IMR-90 (cell line): ENCODE measurements at regions not wholly inside any gene's neighbourhood (a gene's known extent, or its start where the extent isn't known, plus 50 kb on each side); places are given as distances from the start of the nearest gene placed in this dataset.

ENCODE experiments used
- ATAC-seq: fragments of 200-7000 bp; cut with Tn5 transposase; 2 replicates; pipeline ENCODE4 v1.9.1; 2020; ENCODE audit warnings: low read depth, mild to moderate bottlenecking, moderate library complexity
- BruUV-seq: library from RNA; stranded (reverse); fragments of 400-500 nt; replicated peaks from 2 replicates; lab custom pipeline; 2021; lab: Mats Ljungman, UMichigan
- CTCF ChIA-PET: fragments of 300-600 bp; formaldehyde crosslinking; extraction: SDS; loops from one replicate; lab custom pipeline; 2021; ENCODE audit warnings: antibody characterized with exemption; lab: Yijun Ruan, JAX
- POLR2A ChIA-PET: fragments of 300-600 bp; sonication (Branson Sonifier 250); formaldehyde crosslinking; loops from one replicate; lab custom pipeline; 2022; ENCODE audit warnings: antibody characterized with exemption; ENCODE audit not compliant: unreplicated experiment; lab: Charles Lee
- DNase-seq: peaks from one replicate; pipeline ENCODE4 v3.0.0; 2013
- H2AFZ ChIP-seq: replicated peaks from 2 replicates; pipeline ENCODE3; 2013; ENCODE audit warnings: low read length, mild to moderate bottlenecking; ENCODE audit not compliant: poor library complexity
- H2AK5ac ChIP-seq: 2 replicates; pipeline ENCODE4 v1.6.1; 2013; ENCODE audit warnings: low read depth, low read length, inconsistent platforms
- H2AK9ac ChIP-seq: replicated peaks from 2 replicates; pipeline ENCODE3; 2013; ENCODE audit warnings: mild to moderate bottlenecking, low read depth, low read length, moderate library complexity; ENCODE audit not compliant: poor library complexity
- H2BK120ac ChIP-seq: 2 replicates; pipeline ENCODE4 v1.6.1; 2013; ENCODE audit warnings: low read depth, low read length, inconsistent platforms
- H2BK15ac ChIP-seq: 3 replicates; pipeline ENCODE4 v1.6.1; 2013; ENCODE audit warnings: low read depth, low read length, inconsistent platforms
- H2BK20ac ChIP-seq: 2 replicates; pipeline ENCODE4 v1.6.1; 2013; ENCODE audit warnings: low read depth, mild to moderate bottlenecking, inconsistent platforms, low read length, moderate library complexity
- H2BK5ac ChIP-seq: 2 replicates; pipeline ENCODE4 v1.6.1; 2013; ENCODE audit warnings: mild to moderate bottlenecking, low read depth, low read length, inconsistent platforms; ENCODE audit not compliant: poor library complexity, severe bottlenecking
- H3K14ac ChIP-seq: replicated peaks from 2 replicates; pipeline ENCODE4 v1.6.1; 2013; ENCODE audit warnings: low read depth, low read length, inconsistent platforms
- H3K18ac ChIP-seq: 2 replicates; pipeline ENCODE4 v1.6.1; 2013; ENCODE audit warnings: low read depth, low read length, control low read depth
- H3K23ac ChIP-seq: 2 replicates; pipeline ENCODE4 v1.6.1; 2013; ENCODE audit warnings: low read depth, low read length, inconsistent platforms
- H3K27ac ChIP-seq: 2 replicates; pipeline ENCODE4 v1.5.1; 2013; ENCODE audit warnings: mild to moderate bottlenecking, control low read depth, low read length; ENCODE audit not compliant: insufficient read depth
- H3K27me3 ChIP-seq: 2 replicates; pipeline ENCODE4 v1.6.1; 2013; ENCODE audit warnings: low read length; ENCODE audit not compliant: control insufficient read depth, insufficient read depth
- H3K36me3 ChIP-seq: 2 replicates; pipeline ENCODE4 v1.6.1; 2013; ENCODE audit warnings: low read length, mixed read lengths; ENCODE audit not compliant: control insufficient read depth, insufficient read depth
- H3K4ac ChIP-seq: 2 replicates; pipeline ENCODE4 v1.6.1; 2013; ENCODE audit warnings: low read depth, low read length, inconsistent platforms
- H3K4me1 ChIP-seq: 2 replicates; pipeline ENCODE4 v1.6.1; 2013; ENCODE audit warnings: low read length, mixed read lengths; ENCODE audit not compliant: control insufficient read depth, insufficient read depth
- H3K4me2 ChIP-seq: 2 replicates; pipeline ENCODE4 v1.6.1; 2013; ENCODE audit warnings: low read depth, mild to moderate bottlenecking, control low read depth, low read length, moderate library complexity
- H3K4me3 ChIP-seq: 2 replicates; pipeline ENCODE4 v1.5.1; 2013; ENCODE audit warnings: low read depth, mild to moderate bottlenecking, control low read depth, low read length, moderate library complexity; ENCODE audit not compliant: insufficient read depth
- H3K56ac ChIP-seq: 2 replicates; pipeline ENCODE4 v1.6.1; 2013; ENCODE audit warnings: low read length, inconsistent platforms; ENCODE audit not compliant: insufficient read depth; ENCODE audit errors: extremely low read depth
- H3K79me1 ChIP-seq, 2 experiments: 2 replicates each; pipeline ENCODE4 v1.6.1; 2013; ENCODE audit warnings: low read length in 2 of 2, inconsistent platforms in 1 of 2, low read depth in 1 of 2
- H3K9ac ChIP-seq: 2 replicates; pipeline ENCODE4 v1.6.1; 2013; ENCODE audit warnings: low read depth, low read length, control low read depth
- H3K9me1 ChIP-seq: 2 replicates; pipeline ENCODE4 v1.6.1; 2013; ENCODE audit warnings: low read length, inconsistent platforms; ENCODE audit not compliant: insufficient read depth
- H3K9me3 ChIP-seq: 2 replicates; pipeline ENCODE4 v1.6.1; 2013; ENCODE audit warnings: low read length; ENCODE audit not compliant: control insufficient read depth, insufficient read depth
- H4K20me1 ChIP-seq: 2 replicates; pipeline ENCODE4 v1.6.1; 2013; ENCODE audit warnings: low read length, inconsistent platforms; ENCODE audit not compliant: insufficient read depth
- H4K5ac ChIP-seq: 2 replicates; pipeline ENCODE4 v1.6.1; 2013; ENCODE audit warnings: mild to moderate bottlenecking, low read depth, low read length, control low read depth
- H4K8ac ChIP-seq, 2 experiments: 2 replicates each; pipeline ENCODE4 v1.6.1; 2013; ENCODE audit warnings: low read depth in 2 of 2, low read length in 2 of 2, control low read depth in 1 of 2, inconsistent platforms in 1 of 2
- H4K91ac ChIP-seq: 2 replicates; pipeline ENCODE4 v1.6.1; 2013; ENCODE audit warnings: low read depth, low read length, inconsistent platforms; ENCODE audit not compliant: insufficient read depth
- BHLHE40 ChIP-seq: fragments of 150-350 bp; IDR thresholded peaks from 2 replicates; pipeline ENCODE4 v1.6.1; 2016; ENCODE audit warnings: mild to moderate bottlenecking, low read depth, low read length
- CHD1 ChIP-seq: IDR thresholded peaks from 2 replicates; pipeline ENCODE4 v1.6.1; 2012; ENCODE audit warnings: low read depth, low read length, improper control_type of control experiment
- CTCF ChIP-seq: conservative IDR thresholded peaks from 2 replicates; pipeline ENCODE4 v1.5.1; 2012; ENCODE audit warnings: mild to moderate bottlenecking, low read depth, low read length, improper control_type of control experiment
- MAFK ChIP-seq: IDR thresholded peaks from 2 replicates; pipeline ENCODE4 v1.6.1; 2012; ENCODE audit warnings: low read depth, low read length, improper control_type of control experiment
- MAZ ChIP-seq: IDR thresholded peaks from 2 replicates; pipeline ENCODE4 v1.6.1; 2012; ENCODE audit warnings: low read depth, mild to moderate bottlenecking, low read length, improper control_type of control experiment, moderate library complexity, borderline replicate concordance
- MXI1 ChIP-seq: IDR thresholded peaks from 2 replicates; pipeline ENCODE4 v1.6.1; 2012; ENCODE audit warnings: low read depth, mild to moderate bottlenecking, low read length, moderate library complexity, borderline replicate concordance
- RAD21 ChIP-seq: IDR thresholded peaks from 2 replicates; pipeline ENCODE4 v1.6.1; 2012; ENCODE audit warnings: low read length, improper control_type of control experiment
- RCOR1 ChIP-seq: IDR thresholded peaks from 2 replicates; pipeline ENCODE4 v1.6.1; 2012; ENCODE audit warnings: mild to moderate bottlenecking, low read length, improper control_type of control experiment; ENCODE audit not compliant: insufficient replicate concordance
- RFX5 ChIP-seq: IDR thresholded peaks from 2 replicates; pipeline ENCODE4 v1.8.0; 2012; ENCODE audit warnings: low read depth, mild to moderate bottlenecking, low read length, moderate library complexity
- USF2 ChIP-seq: fragments of 150-350 bp; IDR thresholded peaks from 2 replicates; pipeline ENCODE4 v1.6.1; 2017; ENCODE audit warnings: mild to moderate bottlenecking, antibody characterized with exemption, low read length, low read depth
- WGBS, 2 experiments: methylation state at CpG; one replicate each; pipeline versions ENCODE4 v1.1.5 to v1.1.7; 2013; ENCODE audit warnings: missing lambda C conversion rate in 2 of 2; ENCODE audit not compliant: insufficient read length in 1 of 2; ENCODE audit errors: extremely low coverage in 2 of 2; 5-methylcytosine and 5-hydroxymethylcytosine counted together
- dilution Hi-C: fragments of 300-500 bp; cut with HindIII; formaldehyde crosslinking; loops from one replicate; pipeline ENCODE4 v1.14.3; 2018; ENCODE audit warnings: low sequenced_read_pairs; ENCODE audit not compliant: unreplicated experiment
- in situ Hi-C: fragments of 300-500 bp; cut with MboI; formaldehyde crosslinking; loops from 3 replicates; pipeline ENCODE4 v1.14.3; 2019; ENCODE audit warnings: low sequenced_read_pairs, inconsistent platforms, mixed read lengths
- intact Hi-C: fragments of 100-400 bp; cut with micrococcal nuclease; formaldehyde crosslinking; loops from 2 replicates; pipeline ENCODE4 v1.10.0; 2022

GRCh38 chr13:76638181-76638580, 248.0 kb downstream of the KCTD12 start:
- no peak overlapping the region for H3K14ac ChIP-seq
- H2AK5ac ChIP-seq, result no peak overlapping the region
- no peaks in the 10 kb centered on the region for H4K20me1 ChIP-seq
- no peak overlapping the region for H4K91ac ChIP-seq
- dilution Hi-C loops, result no loop called here
- H3K9me3 ChIP-seq, result no peaks in the 10 kb centered on the region
- peaks cover 4% of the 10 kb centered on the region; the same call in 1 of the 2 replicates for H3K4me1 ChIP-seq
- BruUV-seq, result no TSS peak
- peaks cover 3% of the 10 kb centered on the region for H3K27me3 ChIP-seq
- H3K23ac ChIP-seq, result no peak overlapping the region
- no peak for DNase-seq
- H2BK20ac ChIP-seq, result no peak overlapping the region
- no peaks in the 10 kb centered on the region for H3K9me1 ChIP-seq
- H3K9ac ChIP-seq, result no peak overlapping the region
- intact Hi-C loops, result no loop called here
- H3K4ac ChIP-seq, result no peak overlapping the region
- TF ChIP-seq RCOR1, result no peak
- no peak for TF ChIP-seq MAZ
- no peak for TF ChIP-seq BHLHE40
- TF ChIP-seq USF2, result no peak
- TF ChIP-seq MXI1, result no peak
- no peak for TF ChIP-seq RFX5
- no peak for TF ChIP-seq CTCF
- no peak for TF ChIP-seq RAD21
- no peak for TF ChIP-seq MAFK
- TF ChIP-seq CHD1, result no peak
- no peak overlapping the region for H4K5ac ChIP-seq
- ATAC-seq, result no peak
- ChIA-PET POLR2A (no interaction called here), CTCF (no interaction called here)
- no peak overlapping the region for H2AFZ ChIP-seq
- H3K18ac ChIP-seq, result no peak overlapping the region
- no peak overlapping the region for H2AK9ac ChIP-seq
- no peak overlapping the region for H3K27ac ChIP-seq
- no peak overlapping the region for H4K8ac ChIP-seq
- no peak overlapping the region for H3K56ac ChIP-seq
- H2BK5ac ChIP-seq, result no peak overlapping the region
- no CpG with 5 or more reads among the region's 3 CpGs for WGBS, 2 experiments
- in situ Hi-C loops, result no loop called here
- no peaks in the 10 kb centered on the region for H3K36me3 ChIP-seq
- no peak overlapping the region for H2BK15ac ChIP-seq
- no peak overlapping the region for H3K4me3 ChIP-seq
- no peak overlapping the region for H3K4me2 ChIP-seq
- no peak overlapping the region for H2BK120ac ChIP-seq
- no peaks in the 10 kb centered on the region for H3K79me1 ChIP-seq
